GM12878 (cell line): ENCODE measurements at regions not wholly inside any gene's neighbourhood (a gene's known extent, or its start where the extent isn't known, plus 50 kb on each side); places are given as distances from the start of the nearest gene placed in this dataset.

Experiments used
- DPF2 ChIP-seq: fragments of 450-650 bp; IDR thresholded peaks from 2 replicates; pipeline ENCODE4 v1.6.1; 2017; ENCODE audit warnings: mild to moderate bottlenecking
- HDAC2 ChIP-seq: fragments of 200-600 bp; sonication (generic); IDR thresholded peaks from 2 replicates; pipeline ENCODE4 v1.6.1; 2017
- HDAC6 ChIP-seq: fragments of 200-600 bp; sonication (generic); IDR thresholded peaks from one replicate; pipeline ENCODE4 v1.8.0; 2017; ENCODE audit warnings: antibody characterized with exemption; ENCODE audit not compliant: unreplicated experiment
- KDM1A ChIP-seq: fragments of 200-600 bp; sonication (generic); IDR thresholded peaks from 2 replicates; pipeline ENCODE4 v1.6.1; 2016; ENCODE audit warnings: borderline replicate concordance
- NBN ChIP-seq: fragments of 450-650 bp; IDR thresholded peaks from 2 replicates; pipeline ENCODE4 v1.6.1; 2016
- POLR2A ChIP-seq: IDR thresholded peaks from 2 replicates; pipeline ENCODE4 v1.6.1; 2011; ENCODE audit warnings: low read depth, mild to moderate bottlenecking, low read length
- SMARCA5 ChIP-seq: fragments of 450-650 bp; IDR thresholded peaks from 2 replicates; pipeline ENCODE4 v1.6.1; 2017; ENCODE audit warnings: mild to moderate bottlenecking
- TCF12 ChIP-seq: IDR thresholded peaks from 2 replicates; pipeline ENCODE4 v1.6.1; 2011; ENCODE audit warnings: low read depth, mild to moderate bottlenecking, low read length
- ZNF274 ChIP-seq: IDR thresholded peaks from one replicate; pipeline ENCODE4 v1.8.0; 2011; ENCODE audit not compliant: insufficient read length, insufficient read depth
- ZNF384 ChIP-seq: IDR thresholded peaks from 2 replicates; pipeline ENCODE4 v1.6.1; 2012; ENCODE audit warnings: low read depth, mild to moderate bottlenecking, low read length, improper control_type of control experiment, borderline replicate concordance
- TF ChIP-seq, protein P1 (sequence below): fragments of 450-650 bp; IDR thresholded peaks from 2 replicates; pipeline ENCODE4 v1.6.1; 2016; ENCODE audit warnings: mild to moderate bottlenecking
- TF ChIP-seq, protein P2 (sequence below): fragments of 450-650 bp; IDR thresholded peaks from 2 replicates; pipeline ENCODE4 v1.6.1; 2017; ENCODE audit warnings: borderline replicate concordance
- TF ChIP-seq, protein P3 (sequence below): fragments of 450-650 bp; IDR thresholded peaks from 2 replicates; pipeline ENCODE4 v1.6.1; 2018; ENCODE audit warnings: mild to moderate bottlenecking, low read depth, moderate library complexity; ENCODE audit not compliant: partially characterized antibody
- TF ChIP-seq, protein P4 (sequence below): fragments of 450-650 bp; formaldehyde crosslinking; IDR thresholded peaks from 2 replicates; pipeline ENCODE4 v1.5.0; 2022; ENCODE audit warnings: mild to moderate bottlenecking, missing genetic modification characterization

DNA sequence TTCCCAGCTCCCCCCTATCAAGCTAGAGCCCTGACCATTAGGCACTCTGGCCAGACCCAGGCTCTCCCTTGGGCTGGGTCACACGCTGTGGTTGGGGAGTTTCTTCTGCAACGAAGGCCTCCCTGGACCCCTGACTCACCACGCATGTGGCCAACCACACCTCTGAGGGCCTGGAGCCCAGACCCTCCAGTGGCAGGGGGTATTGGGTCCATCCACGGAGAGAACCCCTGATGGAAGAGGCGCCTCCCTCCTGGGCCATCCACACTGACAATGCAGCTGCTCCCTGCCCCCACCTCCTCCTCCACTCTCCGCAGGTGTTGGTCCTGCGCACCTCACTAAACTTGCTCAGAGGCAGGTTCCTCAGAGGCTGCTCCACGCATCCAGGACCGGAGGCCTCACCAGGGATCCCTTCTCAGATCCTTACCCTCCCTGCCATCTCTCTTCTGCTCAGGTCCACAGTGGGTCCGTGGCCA lies 125.4 kb downstream of the RNASET2 start (continued):
- TF ChIP-seq, protein P1, sequence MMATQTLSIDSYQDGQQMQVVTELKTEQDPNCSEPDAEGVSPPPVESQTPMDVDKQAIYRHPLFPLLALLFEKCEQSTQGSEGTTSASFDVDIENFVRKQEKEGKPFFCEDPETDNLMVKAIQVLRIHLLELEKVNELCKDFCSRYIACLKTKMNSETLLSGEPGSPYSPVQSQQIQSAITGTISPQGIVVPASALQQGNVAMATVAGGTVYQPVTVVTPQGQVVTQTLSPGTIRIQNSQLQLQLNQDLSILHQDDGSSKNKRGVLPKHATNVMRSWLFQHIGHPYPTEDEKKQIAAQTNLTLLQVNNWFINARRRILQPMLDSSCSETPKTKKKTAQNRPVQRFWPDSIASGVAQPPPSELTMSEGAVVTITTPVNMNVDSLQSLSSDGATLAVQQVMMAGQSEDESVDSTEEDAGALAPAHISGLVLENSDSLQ = no peak
- no peak for TF ChIP-seq NBN
- TF ChIP-seq ZNF384 = no peak
- TF ChIP-seq ZNF274 = no peak
- TF ChIP-seq, protein P2, sequence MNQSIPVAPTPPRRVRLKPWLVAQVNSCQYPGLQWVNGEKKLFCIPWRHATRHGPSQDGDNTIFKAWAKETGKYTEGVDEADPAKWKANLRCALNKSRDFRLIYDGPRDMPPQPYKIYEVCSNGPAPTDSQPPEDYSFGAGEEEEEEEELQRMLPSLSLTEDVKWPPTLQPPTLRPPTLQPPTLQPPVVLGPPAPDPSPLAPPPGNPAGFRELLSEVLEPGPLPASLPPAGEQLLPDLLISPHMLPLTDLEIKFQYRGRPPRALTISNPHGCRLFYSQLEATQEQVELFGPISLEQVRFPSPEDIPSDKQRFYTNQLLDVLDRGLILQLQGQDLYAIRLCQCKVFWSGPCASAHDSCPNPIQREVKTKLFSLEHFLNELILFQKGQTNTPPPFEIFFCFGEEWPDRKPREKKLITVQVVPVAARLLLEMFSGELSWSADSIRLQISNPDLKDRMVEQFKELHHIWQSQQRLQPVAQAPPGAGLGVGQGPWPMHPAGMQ = no peak
- TF ChIP-seq HDAC6 = no peak
- TF ChIP-seq, protein P3, sequence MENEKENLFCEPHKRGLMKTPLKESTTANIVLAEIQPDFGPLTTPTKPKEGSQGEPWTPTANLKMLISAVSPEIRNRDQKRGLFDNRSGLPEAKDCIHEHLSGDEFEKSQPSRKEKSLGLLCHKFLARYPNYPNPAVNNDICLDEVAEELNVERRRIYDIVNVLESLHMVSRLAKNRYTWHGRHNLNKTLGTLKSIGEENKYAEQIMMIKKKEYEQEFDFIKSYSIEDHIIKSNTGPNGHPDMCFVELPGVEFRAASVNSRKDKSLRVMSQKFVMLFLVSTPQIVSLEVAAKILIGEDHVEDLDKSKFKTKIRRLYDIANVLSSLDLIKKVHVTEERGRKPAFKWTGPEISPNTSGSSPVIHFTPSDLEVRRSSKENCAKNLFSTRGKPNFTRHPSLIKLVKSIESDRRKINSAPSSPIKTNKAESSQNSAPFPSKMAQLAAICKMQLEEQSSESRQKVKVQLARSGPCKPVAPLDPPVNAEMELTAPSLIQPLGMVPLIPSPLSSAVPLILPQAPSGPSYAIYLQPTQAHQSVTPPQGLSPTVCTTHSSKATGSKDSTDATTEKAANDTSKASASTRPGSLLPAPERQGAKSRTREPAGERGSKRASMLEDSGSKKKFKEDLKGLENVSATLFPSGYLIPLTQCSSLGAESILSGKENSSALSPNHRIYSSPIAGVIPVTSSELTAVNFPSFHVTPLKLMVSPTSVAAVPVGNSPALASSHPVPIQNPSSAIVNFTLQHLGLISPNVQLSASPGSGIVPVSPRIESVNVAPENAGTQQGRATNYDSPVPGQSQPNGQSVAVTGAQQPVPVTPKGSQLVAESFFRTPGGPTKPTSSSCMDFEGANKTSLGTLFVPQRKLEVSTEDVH = no peak
- 0 out of 2 replicates have a peak, but pooled peaks have one; percentile 8 for TF ChIP-seq POLR2A
- TF ChIP-seq, protein P4, sequence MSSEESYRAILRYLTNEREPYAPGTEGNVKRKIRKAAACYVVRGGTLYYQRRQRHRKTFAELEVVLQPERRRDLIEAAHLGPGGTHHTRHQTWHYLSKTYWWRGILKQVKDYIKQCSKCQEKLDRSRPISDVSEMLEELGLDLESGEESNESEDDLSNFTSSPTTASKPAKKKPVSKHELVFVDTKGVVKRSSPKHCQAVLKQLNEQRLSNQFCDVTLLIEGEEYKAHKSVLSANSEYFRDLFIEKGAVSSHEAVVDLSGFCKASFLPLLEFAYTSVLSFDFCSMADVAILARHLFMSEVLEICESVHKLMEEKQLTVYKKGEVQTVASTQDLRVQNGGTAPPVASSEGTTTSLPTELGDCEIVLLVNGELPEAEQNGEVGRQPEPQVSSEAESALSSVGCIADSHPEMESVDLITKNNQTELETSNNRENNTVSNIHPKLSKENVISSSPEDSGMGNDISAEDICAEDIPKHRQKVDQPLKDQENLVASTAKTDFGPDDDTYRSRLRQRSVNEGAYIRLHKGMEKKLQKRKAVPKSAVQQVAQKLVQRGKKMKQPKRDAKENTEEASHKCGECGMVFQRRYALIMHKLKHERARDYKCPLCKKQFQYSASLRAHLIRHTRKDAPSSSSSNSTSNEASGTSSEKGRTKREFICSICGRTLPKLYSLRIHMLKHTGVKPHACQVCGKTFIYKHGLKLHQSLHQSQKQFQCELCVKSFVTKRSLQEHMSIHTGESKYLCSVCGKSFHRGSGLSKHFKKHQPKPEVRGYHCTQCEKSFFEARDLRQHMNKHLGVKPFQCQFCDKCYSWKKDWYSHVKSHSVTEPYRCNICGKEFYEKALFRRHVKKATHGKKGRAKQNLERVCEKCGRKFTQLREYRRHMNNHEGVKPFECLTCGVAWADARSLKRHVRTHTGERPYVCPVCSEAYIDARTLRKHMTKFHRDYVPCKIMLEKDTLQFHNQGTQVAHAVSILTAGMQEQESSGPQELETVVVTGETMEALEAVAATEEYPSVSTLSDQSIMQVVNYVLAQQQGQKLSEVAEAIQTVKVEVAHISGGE (CRISPR knock-in tag) = no peak
- TF ChIP-seq KDM1A = no peak
- peak; percentile 31; the same call in 1 of the 2 replicates for TF ChIP-seq SMARCA5
- peak; percentile 42 for TF ChIP-seq DPF2
- TF ChIP-seq TCF12 = 0 out of 2 replicates have a peak, but pooled peaks have one; percentile 29
- no peak for TF ChIP-seq HDAC2
